Spleen (tissue), 7 donors: ENCODE measurements at regions not wholly inside any gene's neighbourhood (a gene's known extent, or its start where the extent isn't known, plus 50 kb on each side); places are given as distances from the start of the nearest gene placed in this dataset.

ENCODE experiments used
- POLR2A ChIP-seq, 3 donors: fragments of 450-650 bp; IDR thresholded peaks; one replicate each; pipeline ENCODE4 v1.5.1; 2017; ENCODE audit warnings: antibody characterized with exemption in 3 of 3, mild to moderate bottlenecking in 1 of 3
- POLR2AphosphoS5 ChIP-seq, 3 donors: sonication (generic); formaldehyde crosslinking; IDR thresholded peaks; one replicate each; pipeline ENCODE4 v1.5.1; 2017; ENCODE audit warnings: antibody characterized with exemption in 3 of 3
- TF ChIP-seq, protein P1 (sequence below), 11 experiments: fragments of 200-600 bp in 7 of 11; fragments of 450-650 bp in 4 of 11; sonication (generic) in 4 of 11; IDR thresholded peaks in 8 of 11; conservative IDR thresholded peaks in 3 of 11; 1 replicate in 7 of 11; 2 replicates in 4 of 11; pipeline versions ENCODE4 v1.4.0 to v1.8.0; 2016 to 2021; ENCODE audit warnings: antibody characterized with exemption in 11 of 11, inconsistent platforms in 4 of 11, mild to moderate bottlenecking in 1 of 11
- donor health status: DM: no; HTN: no; CAD: no; lungs with moderate emphysema.
- donor health status: DM: no; HTN: no; CAD: no.
- donor health status: DM: no; HTN: no; CAD: no.

DNA sequence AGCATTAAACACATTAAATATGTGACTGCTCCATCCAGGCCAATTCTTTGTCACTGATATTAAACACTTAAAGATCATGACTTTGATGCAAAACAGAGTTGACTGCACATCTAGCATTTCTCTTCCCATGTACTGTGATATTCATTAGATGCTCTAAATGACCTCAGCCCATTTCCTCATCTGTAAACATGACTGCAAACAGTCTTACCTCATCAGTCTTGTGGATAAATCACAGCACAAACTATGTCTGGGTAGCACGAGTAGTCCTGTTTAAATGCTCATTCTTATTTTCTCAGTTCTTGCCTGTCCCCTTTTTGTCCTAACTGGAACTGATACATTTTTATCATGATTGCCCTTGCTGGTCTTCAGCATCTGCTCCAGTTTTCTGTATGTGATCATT, 1974.8 kb upstream of the LRRTM1 start:
- TF ChIP-seq, protein P1, sequence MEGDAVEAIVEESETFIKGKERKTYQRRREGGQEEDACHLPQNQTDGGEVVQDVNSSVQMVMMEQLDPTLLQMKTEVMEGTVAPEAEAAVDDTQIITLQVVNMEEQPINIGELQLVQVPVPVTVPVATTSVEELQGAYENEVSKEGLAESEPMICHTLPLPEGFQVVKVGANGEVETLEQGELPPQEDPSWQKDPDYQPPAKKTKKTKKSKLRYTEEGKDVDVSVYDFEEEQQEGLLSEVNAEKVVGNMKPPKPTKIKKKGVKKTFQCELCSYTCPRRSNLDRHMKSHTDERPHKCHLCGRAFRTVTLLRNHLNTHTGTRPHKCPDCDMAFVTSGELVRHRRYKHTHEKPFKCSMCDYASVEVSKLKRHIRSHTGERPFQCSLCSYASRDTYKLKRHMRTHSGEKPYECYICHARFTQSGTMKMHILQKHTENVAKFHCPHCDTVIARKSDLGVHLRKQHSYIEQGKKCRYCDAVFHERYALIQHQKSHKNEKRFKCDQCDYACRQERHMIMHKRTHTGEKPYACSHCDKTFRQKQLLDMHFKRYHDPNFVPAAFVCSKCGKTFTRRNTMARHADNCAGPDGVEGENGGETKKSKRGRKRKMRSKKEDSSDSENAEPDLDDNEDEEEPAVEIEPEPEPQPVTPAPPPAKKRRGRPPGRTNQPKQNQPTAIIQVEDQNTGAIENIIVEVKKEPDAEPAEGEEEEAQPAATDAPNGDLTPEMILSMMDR (IDR thresholded peaks at IDR 0.05 in 8 of 11, conservative IDR thresholded peaks at IDR 0.05 in 3 of 11) = no peak
- TF ChIP-seq POLR2AphosphoS5 (IDR thresholded peaks at IDR 0.05) (no peak), POLR2A (IDR thresholded peaks at IDR 0.05) (no peak)
